Loucy (cell line): ENCODE measurements at regions not wholly inside any gene's neighbourhood (a gene's known extent, or its start where the extent isn't known, plus 50 kb on each side); places are given as distances from the start of the nearest gene placed in this dataset.
"Not testable (repeated sequence)": the region's sequence is repeated elsewhere in the genome, so short reads cannot be mapped to it uniquely, and the experiment has no call there.

Experiments
- CTCF ChIP-seq: fragments of 200-600 bp; sonication (generic); conservative IDR thresholded peaks from 2 replicates; pipeline ENCODE4 v1.5.1; 2014; ENCODE audit warnings: mild to moderate bottlenecking, antibody characterized with exemption, low read length
- EZH2phosphoT487 ChIP-seq: fragments of 200-600 bp; IDR thresholded peaks from 2 replicates; pipeline ENCODE4 v1.6.1; 2018; ENCODE audit warnings: antibody characterized with exemption, mild to moderate bottlenecking, moderate library complexity, borderline replicate concordance

- not testable (repeated sequence) for TF ChIP-seq EZH2phosphoT487, CTCF
These were observed 107.8 kb upstream of the PARP8 start for GRCh38 chr5:50558640-50559039.
